Transverse colon (tissue), 4 donors: ENCODE measurements at regions not wholly inside any gene's neighbourhood (a gene's known extent, or its start where the extent isn't known, plus 50 kb on each side); places are given as distances from the start of the nearest gene placed in this dataset.

Source experiments
- POLR2A ChIP-seq: fragments of 450-650 bp; IDR thresholded peaks from one replicate; pipeline ENCODE4 v1.6.1; 2016; ENCODE audit warnings: antibody characterized with exemption, mild to moderate bottlenecking, moderate library complexity
- POLR2AphosphoS5 ChIP-seq, 3 donors: sonication (generic); formaldehyde crosslinking; IDR thresholded peaks; one replicate each; pipeline ENCODE4 v1.6.1; 2016; ENCODE audit warnings: antibody characterized with exemption in 3 of 3
- TF ChIP-seq, protein P1 (sequence below), 5 experiments: fragments of 200-600 bp in 3 of 5; fragments of 450-650 bp in 2 of 5; sonication (generic) in 3 of 5; IDR thresholded peaks; 1 replicate in 2 of 5; 2 replicates in 3 of 5; pipeline ENCODE4 v1.5.1; 2016 to 2017; ENCODE audit warnings: antibody characterized with exemption in 5 of 5, inconsistent platforms in 3 of 5, mild to moderate bottlenecking in 2 of 5, moderate library complexity in 1 of 5

DNA sequence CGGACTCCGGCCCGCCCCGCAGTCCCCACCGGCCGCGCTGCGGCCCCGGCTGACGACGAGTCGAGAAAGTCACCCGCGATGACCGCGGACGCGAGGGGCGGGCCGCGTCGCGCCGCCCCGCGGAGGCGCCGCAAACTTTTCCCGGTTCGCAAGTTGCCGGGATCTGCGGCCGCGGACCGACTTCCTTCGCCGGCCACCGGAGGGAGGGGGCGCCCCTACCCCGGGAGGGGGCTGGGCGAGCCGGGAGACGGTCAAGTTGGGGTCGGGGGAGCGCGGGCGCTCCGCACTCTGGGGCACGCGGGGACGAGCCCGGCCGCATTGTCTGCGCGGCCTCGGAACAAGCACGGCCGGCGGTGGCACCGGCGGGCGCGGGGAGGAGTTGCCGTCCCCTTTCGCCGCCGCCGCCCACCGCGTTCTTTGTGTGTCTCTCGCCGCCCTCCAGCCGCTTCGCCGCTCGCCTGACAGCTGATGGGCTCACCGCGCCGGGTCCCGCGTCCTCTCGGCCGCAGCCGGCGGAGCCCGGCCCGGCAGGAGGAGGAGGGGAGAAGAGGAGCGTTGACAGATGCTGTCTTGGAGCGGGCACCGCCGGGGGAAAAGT lies 131.6 kb downstream of the OGFRL1 start:
- TF ChIP-seq POLR2A (no peak), POLR2AphosphoS5 (IDR thresholded peaks at IDR 0.05) (no peak)
- TF ChIP-seq, protein P1, sequence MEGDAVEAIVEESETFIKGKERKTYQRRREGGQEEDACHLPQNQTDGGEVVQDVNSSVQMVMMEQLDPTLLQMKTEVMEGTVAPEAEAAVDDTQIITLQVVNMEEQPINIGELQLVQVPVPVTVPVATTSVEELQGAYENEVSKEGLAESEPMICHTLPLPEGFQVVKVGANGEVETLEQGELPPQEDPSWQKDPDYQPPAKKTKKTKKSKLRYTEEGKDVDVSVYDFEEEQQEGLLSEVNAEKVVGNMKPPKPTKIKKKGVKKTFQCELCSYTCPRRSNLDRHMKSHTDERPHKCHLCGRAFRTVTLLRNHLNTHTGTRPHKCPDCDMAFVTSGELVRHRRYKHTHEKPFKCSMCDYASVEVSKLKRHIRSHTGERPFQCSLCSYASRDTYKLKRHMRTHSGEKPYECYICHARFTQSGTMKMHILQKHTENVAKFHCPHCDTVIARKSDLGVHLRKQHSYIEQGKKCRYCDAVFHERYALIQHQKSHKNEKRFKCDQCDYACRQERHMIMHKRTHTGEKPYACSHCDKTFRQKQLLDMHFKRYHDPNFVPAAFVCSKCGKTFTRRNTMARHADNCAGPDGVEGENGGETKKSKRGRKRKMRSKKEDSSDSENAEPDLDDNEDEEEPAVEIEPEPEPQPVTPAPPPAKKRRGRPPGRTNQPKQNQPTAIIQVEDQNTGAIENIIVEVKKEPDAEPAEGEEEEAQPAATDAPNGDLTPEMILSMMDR (IDR thresholded peaks at IDR 0.05), result peak in 2 of 5 experiments; percentile 20 to 31
